ENCODE measurements at regions not wholly inside any gene's neighbourhood (a gene's known extent, or its start where the extent isn't known, plus 50 kb on each side); places are given as distances from the start of the nearest gene placed in this dataset.

DNA sequence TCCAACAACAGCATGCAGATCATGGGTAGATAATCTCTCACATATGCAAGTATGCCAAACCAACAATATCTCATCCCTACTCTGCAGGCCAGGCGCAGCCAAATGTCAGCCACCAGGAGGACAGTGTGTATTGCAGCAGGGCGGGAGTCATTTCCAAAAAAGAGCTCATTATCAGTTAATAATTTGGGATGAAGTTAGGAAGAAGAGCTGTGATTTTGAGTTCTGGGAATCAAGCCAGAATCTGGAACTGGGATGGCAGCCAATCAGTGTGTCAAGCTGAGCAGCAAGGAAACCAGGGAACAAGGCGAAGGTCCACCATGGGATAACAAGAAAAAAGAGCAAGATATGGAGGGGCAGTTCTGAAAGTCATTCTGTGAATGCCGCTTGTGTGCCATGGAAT lies 88.2 kb upstream of the CAMK2D start:
- DNase-seq (ENCODE audit: low read depth): no peak

DNA sequence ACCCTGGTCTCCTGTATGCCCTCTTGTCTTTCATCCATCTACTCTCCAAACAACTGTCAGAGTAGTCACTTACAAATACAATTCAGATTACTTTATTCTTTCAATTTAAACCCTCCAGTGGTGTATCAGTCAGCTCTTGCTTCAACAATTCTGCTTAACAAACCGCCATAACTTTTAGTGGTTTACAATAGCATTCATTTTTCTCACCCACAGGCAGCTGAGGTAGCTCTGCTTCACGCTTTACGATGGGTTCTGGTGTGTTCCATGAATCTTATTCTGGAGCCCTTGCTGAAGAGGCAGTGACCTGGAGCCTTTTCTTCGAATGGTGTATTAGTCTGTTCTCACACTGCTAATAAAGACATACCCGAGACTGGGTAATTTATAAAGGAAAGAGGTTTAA lies 86.2 kb upstream of the CAMK2D start:
- DNase-seq (ENCODE audit: low read depth): no peak

DNA sequence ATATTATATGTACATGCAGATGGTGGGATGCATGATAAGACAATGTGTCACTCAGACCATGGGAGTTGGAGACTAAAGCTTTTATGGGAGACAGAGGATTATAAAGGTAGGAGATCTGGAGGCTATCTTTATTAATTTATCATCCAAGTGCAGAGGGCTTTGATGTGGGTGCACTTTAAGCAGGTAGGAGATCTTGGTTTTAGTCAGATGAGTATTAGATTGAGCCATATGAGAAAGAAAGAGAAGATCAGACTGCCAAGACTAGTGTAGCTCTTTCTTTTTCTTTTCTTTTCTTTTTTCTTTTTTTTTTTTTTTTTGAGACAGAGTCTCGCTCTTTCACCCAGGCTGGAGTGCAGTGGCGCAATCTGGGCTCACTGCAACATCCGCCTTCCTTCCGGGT lies 84.9 kb upstream of the CAMK2D start:
- no peak for DNase-seq (ENCODE audit: low read depth)

DNA sequence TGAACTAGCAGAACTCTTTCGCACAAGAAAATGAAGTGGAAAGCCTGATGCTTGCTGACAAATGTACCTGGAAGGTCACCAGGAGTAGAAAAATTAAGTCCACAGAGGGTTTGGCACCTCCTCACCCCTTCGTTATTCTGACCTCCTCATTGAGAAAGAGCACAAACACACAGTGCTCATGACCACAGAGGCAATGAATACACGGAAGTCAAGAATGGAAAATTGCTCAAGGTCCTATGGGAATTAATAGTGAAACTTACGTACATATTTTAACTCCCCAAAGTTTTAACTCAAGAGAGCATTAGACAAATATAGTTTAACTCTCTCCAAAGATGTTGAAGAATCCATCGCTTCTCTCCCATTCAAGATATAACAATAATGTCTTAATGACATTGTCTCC lies 83.6 kb upstream of the CAMK2D start:
- no peak for DNase-seq (ENCODE audit: low read depth)

DNA sequence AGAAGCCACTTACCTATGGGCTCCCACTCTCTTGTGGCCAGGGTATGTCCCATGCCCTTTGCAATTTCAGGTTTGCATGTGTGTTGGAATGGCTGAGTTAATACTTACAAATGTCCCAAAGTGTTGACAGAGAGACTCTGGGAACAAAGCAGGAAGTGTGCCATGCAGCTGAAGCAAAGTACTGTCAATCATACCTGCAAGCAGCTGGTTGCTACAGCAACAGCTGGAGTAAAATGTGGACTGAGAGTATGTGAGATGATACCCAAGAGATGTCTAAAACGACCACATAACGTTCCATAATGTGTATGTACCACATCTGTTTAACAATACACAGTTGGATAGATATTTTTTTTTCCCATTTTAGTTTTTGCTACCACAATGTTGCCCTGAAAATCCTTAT lies 82.8 kb upstream of the CAMK2D start:
- DNase-seq (ENCODE audit: low read depth): no peak

DNA sequence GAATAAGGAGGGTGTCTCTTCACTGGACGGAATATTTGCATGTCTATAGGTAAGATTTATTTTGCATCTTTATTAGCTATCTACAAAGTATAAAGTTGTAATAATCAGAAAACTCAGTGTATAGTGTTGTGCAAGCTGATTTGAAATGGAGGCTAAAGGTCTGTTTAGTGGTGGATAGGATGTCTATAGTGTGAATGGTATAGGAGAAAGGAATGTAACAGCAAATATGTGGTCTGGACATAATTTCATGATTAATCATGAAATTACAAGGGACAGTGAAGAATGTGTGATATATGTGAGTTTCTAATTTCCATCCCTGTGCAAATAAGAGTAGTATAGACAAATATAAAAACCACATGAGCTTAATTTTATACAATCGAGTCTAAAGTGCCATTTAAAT lies 79.3 kb upstream of the CAMK2D start:
- DNase-seq (ENCODE audit: low read depth): no peak

DNA sequence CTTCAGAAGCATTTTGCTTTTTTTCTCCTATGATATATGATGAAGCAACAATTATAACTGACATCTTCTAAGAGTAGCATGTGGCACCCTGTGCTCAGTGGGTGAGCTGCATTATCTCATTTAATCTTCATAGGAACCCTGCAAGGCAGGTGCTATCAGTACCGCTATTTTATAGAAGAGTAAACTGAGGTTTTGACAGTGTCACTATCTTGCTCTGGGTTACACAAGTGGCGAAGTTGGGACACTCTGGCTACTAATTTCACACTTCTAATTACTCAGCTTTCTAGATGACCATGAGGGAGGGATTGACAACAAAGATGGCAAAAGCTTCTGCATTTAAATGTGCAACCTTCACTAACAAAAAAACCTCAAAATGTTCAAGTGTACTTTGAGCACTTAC lies 76.9 kb upstream of the CAMK2D start:
- no peak for DNase-seq (ENCODE audit: low read depth)

DNA sequence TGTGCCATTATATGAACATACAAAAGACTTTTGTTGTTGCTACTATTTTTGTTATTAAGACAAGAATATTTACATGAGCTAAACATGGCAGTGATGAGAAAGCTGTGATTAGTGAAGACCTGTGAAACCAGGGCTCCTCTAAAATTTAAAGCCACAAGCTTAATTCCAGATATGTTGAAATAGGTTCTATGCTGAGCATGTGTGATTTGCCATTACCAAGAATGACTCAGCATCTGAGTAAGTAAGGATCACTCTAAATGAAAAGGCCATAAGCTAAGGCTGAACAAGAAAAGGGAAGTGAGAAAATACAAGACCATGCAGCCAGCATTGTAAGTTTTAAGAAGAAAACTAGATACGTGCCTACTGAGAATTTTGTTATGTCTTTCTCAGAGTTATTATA lies 75.9 kb upstream of the CAMK2D start:
- DNase-seq (ENCODE audit: low read depth): peak; percentile 45

DNA sequence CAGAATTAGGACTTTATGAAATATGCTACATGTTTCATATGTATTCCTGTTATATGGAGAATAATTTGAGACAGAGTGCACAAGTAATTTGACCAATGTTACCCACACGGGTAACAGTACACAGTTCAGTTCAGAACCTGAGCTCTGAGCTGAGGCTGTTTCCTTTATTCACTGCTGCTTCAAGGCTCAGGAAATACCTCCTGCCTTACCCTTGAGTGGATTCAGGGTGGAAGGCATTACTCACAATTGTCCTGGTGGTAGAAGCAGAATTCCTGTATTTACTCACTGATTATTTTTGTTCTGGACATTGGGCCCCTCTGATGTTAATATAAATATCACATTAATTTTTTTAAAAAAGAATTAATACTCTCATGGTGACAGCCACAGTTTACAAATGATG lies 73.5 kb upstream of the CAMK2D start:
- DNase-seq (ENCODE audit: low read depth): peak; percentile 17

DNA sequence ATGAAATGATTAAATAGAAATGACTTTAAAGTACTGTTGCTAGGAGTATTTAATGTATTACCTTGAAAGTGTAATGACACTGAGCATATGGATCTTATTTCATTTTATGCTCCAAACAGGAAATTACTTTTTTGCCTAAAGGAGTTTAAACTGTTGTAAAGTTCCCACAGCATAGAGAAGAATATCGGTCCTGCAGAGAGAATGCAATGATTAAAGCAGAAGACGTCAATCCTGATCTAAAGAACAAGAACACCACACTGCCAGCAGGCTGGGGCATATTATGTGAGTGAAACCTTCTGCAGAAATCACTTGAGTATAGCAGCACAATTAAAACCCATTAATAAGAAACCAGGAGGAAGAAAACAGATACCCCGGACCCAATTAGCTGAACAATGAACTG lies 72.8 kb upstream of the CAMK2D start:
- no peak for DNase-seq (ENCODE audit: low read depth)

DNA sequence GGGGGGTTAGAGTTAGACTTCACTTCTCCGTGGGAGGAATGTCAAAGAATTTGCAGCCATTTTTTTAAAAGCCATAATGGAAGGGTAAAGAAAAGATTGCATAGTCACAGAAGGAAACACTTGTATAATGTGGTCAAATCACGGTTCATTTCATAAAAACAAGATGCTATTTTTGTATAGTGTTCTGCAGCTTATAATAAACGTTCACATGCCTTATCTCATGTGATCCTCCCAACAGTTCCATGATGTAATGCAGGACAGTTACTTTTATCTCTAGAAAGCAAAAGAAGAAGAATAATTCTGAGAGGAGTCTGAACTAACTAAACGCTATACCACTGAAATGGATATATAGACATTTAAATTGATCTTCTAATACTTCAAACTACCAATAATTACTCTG lies 71.3 kb upstream of the CAMK2D start:
- DNase-seq (ENCODE audit: low read depth): no peak

DNA sequence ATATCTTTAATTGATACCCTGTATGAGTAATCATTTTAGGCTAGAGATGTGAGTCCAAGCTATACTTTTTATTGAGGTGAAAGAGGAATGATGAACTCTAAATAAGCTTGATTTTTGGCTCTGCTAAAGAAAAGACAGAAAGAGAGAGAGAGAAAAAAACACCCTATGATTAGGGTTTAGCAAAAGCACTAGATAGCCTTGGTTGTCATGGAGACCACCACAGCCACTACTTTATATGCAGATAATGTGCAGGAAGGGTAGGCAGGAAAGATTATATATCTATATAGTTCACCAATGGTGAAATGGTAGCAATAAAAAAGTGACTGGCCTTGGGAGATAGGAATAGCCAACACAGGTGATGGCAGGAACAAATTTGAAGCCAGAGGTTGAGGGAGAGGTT lies 69.9 kb upstream of the CAMK2D start:
- no peak for DNase-seq (ENCODE audit: low read depth)

DNA sequence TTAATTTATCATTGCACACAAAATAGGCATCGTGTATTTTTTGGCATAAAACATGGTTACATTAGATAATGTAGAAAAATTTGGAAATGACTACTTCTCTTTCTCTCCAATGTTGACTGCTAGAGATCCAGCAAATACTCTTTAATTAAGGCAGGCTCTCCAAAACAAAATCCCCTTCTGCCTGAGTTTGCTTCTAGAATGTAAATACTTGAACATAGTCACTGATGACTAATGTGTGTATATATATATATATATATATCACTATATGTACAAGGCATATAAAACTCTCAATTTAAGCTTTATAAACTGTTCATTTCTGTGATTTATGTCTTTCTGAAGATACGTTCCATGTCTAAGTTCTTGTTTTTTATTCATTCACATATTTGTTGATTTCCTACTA lies 67.2 kb upstream of the CAMK2D start:
- no peak for DNase-seq (ENCODE audit: low read depth)

DNA sequence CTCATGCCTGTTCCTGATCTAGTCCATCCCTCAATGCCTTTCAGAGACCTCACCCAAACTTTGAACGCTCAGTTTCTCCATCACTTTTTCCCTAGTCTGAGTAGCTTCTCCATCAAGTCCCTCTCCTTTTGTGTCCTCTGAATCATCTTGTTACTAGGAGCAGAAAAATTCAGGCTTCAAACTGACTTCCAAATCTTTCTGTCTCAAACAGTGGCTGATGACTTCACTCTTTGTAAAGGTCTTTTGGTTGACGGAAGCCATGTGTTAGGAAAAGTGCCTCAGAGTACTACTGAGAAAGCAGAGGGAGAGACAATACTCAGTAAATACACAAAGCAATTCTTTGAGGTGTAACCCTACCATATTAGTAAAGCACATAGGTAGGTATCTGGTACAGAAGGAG lies 65.7 kb upstream of the CAMK2D start:
- no peak for DNase-seq (ENCODE audit: low read depth)

DNA sequence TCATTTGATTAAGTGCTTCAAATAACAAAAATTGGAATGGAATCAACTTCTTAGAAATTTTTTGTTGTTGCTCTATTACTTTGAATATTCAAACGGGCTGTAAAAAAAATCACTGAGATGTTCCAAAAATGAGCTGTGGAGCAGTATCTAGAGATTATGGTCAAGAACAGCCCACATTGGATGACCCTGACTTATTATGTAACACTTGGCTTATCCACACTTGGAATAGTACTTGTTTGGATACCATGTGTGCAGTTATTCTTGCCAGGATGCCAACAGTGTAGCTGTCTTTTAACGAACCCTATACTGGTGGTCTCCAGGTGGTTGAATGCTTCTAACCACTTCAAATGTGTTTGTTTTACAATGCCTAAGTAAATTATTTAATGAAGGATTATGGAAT lies 64.9 kb upstream of the CAMK2D start:
- no peak for DNase-seq (ENCODE audit: low read depth)

DNA sequence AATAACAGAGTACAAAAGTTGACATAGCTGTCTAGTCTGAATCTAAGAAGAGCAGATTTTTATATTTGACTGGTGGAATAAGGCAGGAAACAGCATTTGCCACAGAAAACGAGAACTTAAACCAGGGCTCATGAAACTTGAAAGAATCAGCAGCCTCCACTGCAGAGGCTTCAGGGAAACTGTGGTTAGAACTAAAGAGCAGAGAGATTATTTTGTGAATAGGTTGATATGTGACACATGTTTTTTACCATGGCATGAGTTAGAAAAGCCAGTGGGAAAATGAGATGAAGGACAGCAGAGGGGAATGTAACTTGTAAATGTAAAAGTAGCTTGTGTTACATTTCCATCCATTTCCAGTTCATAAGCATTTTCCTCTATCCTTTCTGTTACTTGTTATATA lies 63.7 kb upstream of the CAMK2D start:
- no peak for DNase-seq (ENCODE audit: low read depth)

DNA sequence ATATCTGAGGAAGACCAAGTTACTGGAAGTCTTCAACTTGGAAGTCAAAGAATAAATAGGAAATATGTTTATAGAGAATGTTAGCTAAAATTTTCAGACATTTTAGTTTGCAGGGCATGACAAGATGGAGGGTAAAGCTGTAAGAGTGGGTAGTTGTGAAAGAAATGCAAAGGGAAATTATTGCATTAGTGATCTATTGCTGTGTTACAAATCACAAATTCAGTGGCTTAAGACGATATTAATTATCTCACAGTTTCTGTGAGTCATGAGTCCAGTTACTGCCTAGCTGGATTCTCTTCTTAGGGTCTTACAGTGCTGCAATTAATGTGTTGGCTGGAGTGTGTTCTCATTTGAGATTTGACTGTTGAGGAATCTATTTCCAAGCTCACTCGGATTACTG lies 62.9 kb upstream of the CAMK2D start:
- DNase-seq (ENCODE audit: low read depth): no peak

DNA sequence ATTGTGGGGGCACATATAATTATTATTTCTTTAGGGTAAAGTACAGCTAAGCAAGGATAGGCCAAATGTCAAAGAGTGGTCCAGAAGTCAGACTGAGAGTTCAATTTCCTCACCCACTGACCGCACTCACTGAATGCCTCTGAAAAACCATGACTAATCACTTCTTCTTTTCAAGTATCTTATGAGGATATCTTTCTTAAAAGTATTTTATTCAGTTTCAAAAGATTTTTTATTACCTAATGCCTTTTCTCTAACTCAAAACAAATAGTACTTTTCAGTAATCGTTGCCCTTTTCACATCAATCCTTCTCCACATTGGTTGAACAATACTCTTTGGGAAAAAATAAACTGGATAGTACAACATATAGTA lies 61.7 kb upstream of the CAMK2D start:
- DNase-seq (ENCODE audit: low read depth): no peak

DNA sequence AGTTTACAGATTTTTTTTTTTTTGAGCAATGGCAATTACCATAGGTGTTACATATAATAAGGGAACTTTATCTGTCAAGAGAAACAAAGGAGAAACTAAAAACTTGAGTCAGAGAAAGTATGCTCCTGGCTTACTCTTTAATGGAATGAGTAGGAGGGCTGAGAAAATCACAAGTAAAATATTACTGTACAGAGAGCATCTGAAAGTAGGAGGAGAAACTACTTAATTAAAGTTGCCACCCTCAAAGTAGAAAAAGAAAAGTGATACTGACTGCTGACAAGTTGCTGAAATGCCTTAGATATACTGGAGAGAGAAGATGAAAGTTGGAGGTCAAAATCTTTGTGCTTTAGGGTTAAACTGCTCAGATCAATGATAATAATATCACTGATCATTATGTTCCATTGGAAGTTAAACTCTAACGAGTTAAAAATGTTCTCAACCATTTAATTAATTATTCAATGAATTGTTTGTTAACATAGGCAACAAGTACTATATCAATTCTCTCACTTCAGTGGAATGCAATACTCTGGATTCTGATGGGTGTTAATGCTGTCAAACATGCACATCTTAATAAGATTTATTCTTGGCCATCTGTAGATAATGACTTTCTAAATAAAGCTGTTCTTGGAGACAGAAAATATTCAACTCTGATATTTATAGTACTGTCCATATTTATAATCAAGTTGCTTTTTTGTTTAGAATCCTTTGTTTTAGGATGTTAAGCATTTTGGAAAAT lies 61.2 kb upstream of the CAMK2D start:
- DNase-seq (ENCODE audit: low read depth): no peak

DNA sequence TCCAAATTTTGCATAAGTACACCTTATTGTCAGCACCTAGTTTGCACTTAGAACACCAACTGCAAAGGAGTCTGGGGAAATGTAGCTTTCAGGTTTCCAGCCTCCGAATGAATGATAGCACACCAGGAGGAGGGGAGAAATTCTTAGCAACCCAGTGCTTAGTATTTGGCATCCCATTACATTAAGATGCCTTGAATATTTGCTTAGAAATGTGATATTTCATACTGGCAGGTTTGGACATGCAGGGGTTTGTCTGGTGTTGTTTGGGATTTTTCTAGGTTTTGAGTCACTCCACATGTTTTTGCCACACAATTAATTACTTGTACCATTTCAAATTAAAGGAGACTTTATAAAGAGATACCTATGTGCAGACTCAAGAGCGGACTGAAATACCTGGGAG lies 60.3 kb upstream of the CAMK2D start:
- DNase-seq (ENCODE audit: low read depth): no peak

DNA sequence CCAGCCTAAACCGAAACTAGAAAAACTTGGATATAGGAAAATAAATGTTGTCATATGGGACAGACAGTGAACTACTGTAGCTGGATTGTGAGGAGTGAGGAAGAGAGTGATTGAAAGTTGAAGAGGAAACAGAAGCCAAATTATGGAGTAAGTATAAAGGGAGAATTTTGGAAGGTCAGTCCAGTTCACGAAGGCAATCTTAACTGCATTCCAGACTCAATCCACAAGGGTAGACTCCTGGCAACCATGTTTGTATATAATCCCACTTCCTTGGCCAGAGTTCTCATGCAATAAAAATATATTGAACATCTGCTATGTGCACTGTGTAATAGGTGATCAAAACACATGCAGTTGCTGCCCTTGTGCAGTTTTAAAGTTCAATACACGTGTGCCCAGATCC lies 58.6 kb upstream of the CAMK2D start:
- no peak for DNase-seq (ENCODE audit: low read depth)

DNA sequence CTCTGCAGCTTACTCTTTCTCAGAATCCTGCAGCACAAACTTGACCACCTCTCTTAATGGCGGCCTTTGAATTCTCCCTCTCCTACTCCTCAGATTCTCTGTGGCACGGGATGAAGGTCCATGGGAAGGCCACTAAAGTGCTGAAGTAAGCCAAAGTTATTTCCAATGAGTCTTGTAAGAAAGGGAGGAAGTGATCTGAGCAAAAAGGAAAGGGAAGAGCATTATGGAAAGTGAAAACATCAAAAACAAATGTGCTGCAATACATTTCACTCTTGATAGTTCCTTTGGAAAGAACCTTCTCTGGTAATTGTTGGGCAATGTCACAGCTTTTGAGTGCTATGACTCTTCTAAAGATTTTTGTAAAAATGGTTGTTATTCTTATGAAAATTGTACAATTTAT lies 54.3 kb upstream of the CAMK2D start:
- DNase-seq (ENCODE audit: low read depth): no peak

DNA sequence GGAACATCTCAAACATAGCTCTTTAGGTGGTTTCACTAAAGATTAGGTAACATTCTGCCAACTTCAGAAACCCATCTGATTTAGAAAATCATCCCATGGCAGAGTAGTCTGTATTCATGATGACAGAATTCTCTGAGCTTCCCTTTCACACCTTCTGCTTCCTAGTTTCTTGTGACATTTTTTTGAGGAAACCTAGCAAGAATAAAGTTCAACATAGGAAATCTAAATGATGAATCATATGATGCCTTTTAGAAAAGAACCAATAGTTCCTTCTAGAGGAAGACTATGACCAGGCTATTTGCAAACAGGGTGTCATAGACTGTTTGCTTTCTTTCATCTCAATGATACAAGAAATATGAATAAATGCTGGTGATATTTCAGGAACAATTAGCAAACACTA lies 49.8 kb upstream of the CAMK2D start:
- no peak for DNase-seq (ENCODE audit: low read depth)

Data from Daoy (cell line).